SK-N-SH (cell line): ENCODE measurements at regions not wholly inside any gene's neighbourhood (a gene's known extent, or its start where the extent isn't known, plus 50 kb on each side); places are given as distances from the start of the nearest gene placed in this dataset.
"Not testable (repeated sequence)": the region's sequence is repeated elsewhere in the genome, so short reads cannot be mapped to it uniquely, and the experiment has no call there.

Experiments used
- CTCF ChIA-PET: fragments of 300-600, 350-600 bp; formaldehyde crosslinking; extraction: SDS; loops from one replicate; lab custom pipeline; 2021; lab: Yijun Ruan, JAX
- POLR2A ChIA-PET: fragments of 350-600 bp; sonication (Branson Sonifier 250); formaldehyde crosslinking; extraction: SDS; loops from one replicate; lab custom pipeline; 2020; ENCODE audit warnings: antibody characterized with exemption, inconsistent platforms; lab: Yijun Ruan, JAX
- DNase-seq: peaks from one replicate; pipeline ENCODE4 v3.0.0; 2012
- H2AFZ ChIP-seq: fragments of 200-600 bp; sonication (generic); 2 replicates; pipeline ENCODE4 v1.8.1; 2016; ENCODE audit warnings: antibody characterized with exemption, mild to moderate bottlenecking, low read depth
- H3F3A ChIP-seq: fragments of 200-600 bp; sonication (generic); replicated peaks from 2 replicates; pipeline ENCODE3; 2016; ENCODE audit warnings: antibody characterized with exemption, mild to moderate bottlenecking; ENCODE audit not compliant: insufficient read depth
- H3K27ac ChIP-seq, 2 experiments: fragments of 200-500 bp in 1 of 2; fragments of 200-600 bp in 1 of 2; sonication (Bioruptor generic) in 1 of 2; sonication (generic), shearing (Covaris generic) in 1 of 2; 2 replicates each; pipeline versions ENCODE4 v1.5.1 to v1.6.1; 2014 to 2016; ENCODE audit warnings: low read depth in 2 of 2, inconsistent platforms in 1 of 2, low read length in 1 of 2, mild to moderate bottlenecking in 1 of 2, mixed read lengths in 1 of 2
- H3K27me3 ChIP-seq: fragments of 200-600 bp; sonication (generic), shearing (Covaris generic); 2 replicates; pipeline ENCODE4 v1.6.1; 2016; ENCODE audit warnings: mixed run types; ENCODE audit not compliant: insufficient read depth
- H3K36me3 ChIP-seq, 2 experiments: fragments of 200-500 bp in 1 of 2; fragments of 200-600 bp in 1 of 2; sonication (Bioruptor generic) in 1 of 2; sonication (generic) in 1 of 2; replicated peaks in 1 of 2; 2 replicates each; pipeline versions ENCODE3 to v1.5.1; 2014 to 2016; ENCODE audit warnings: low read length in 1 of 2, mild to moderate bottlenecking in 1 of 2; ENCODE audit not compliant: insufficient read depth in 2 of 2, control insufficient read depth in 1 of 2
- H3K4me1 ChIP-seq, 2 experiments: fragments of 200-500 bp in 1 of 2; fragments of 200-600 bp in 1 of 2; sonication (Bioruptor generic) in 1 of 2; sonication (generic), shearing (Covaris generic) in 1 of 2; 2 replicates each; pipeline versions ENCODE4 v1.5.1 to v1.6.1; 2014 to 2016; ENCODE audit warnings: low read depth in 1 of 2, low read length in 1 of 2, mixed run types in 1 of 2; ENCODE audit not compliant: insufficient read depth in 2 of 2, control insufficient read depth in 1 of 2
- H3K4me2 ChIP-seq: fragments of 200-600 bp; sonication (generic), shearing (Covaris generic); 2 replicates; pipeline ENCODE4 v1.6.1; 2017; ENCODE audit warnings: mixed run types
- H3K4me3 ChIP-seq, 2 experiments: fragments of 200-500 bp in 1 of 2; fragments of 200-600 bp in 1 of 2; sonication (Bioruptor generic) in 1 of 2; sonication (generic), shearing (Covaris generic) in 1 of 2; 2 replicates each; pipeline versions ENCODE4 v1.5.1 to v1.8.1; 2014 to 2016; ENCODE audit warnings: low read depth in 2 of 2, inconsistent platforms in 1 of 2, low read length in 1 of 2, mild to moderate bottlenecking in 1 of 2, mixed read lengths in 1 of 2, moderate library complexity in 1 of 2
- H3K79me2 ChIP-seq: fragments of 200-600 bp; sonication (generic); 2 replicates; pipeline ENCODE4 v1.8.1; 2017; ENCODE audit warnings: mild to moderate bottlenecking; ENCODE audit not compliant: insufficient read depth
- H3K9ac ChIP-seq: fragments of 200-600 bp; sonication (generic); 2 replicates; pipeline ENCODE4 v1.6.1; 2017; ENCODE audit warnings: mixed run types
- H3K9me2 ChIP-seq: fragments of 200-600 bp; sonication (generic); 2 replicates; pipeline ENCODE4 v1.6.1; 2017; ENCODE audit warnings: mixed run types
- H3K9me3 ChIP-seq: fragments of 200-600 bp; sonication (generic); 2 replicates; pipeline ENCODE4 v1.6.1; 2017; ENCODE audit warnings: mixed run types, mild to moderate bottlenecking, moderate library complexity
- H4K20me1 ChIP-seq: fragments of 200-600 bp; sonication (generic); 2 replicates; pipeline ENCODE4 v1.6.1; 2017; ENCODE audit warnings: mild to moderate bottlenecking, mixed run types; ENCODE audit not compliant: insufficient read depth
- EP300 ChIP-seq, 2 experiments: IDR thresholded peaks; 2 replicates each; pipeline versions ENCODE4 v1.4.0 to v1.6.1; 2012; ENCODE audit warnings: borderline replicate concordance in 1 of 2, low read depth in 1 of 2, low read length in 1 of 2
- EZH2phosphoT487 ChIP-seq: fragments of 200-600 bp; sonication (generic); IDR thresholded peaks from 2 replicates; pipeline ENCODE4 v1.6.1; 2017; ENCODE audit warnings: low read depth, mixed run types, mild to moderate bottlenecking, antibody characterized with exemption, moderate library complexity, borderline replicate concordance
- FOSL2 ChIP-seq: IDR thresholded peaks from 2 replicates; pipeline ENCODE4 v1.4.0; 2012; ENCODE audit warnings: low read depth, mild to moderate bottlenecking, moderate library complexity, borderline replicate concordance
- GATA2 ChIP-seq: sonication (generic); formaldehyde crosslinking; IDR thresholded peaks from 2 replicates; pipeline ENCODE4 v1.5.0; 2020; ENCODE audit warnings: mild to moderate bottlenecking, missing genetic modification reagents
- MEF2A ChIP-seq: IDR thresholded peaks from 2 replicates; pipeline ENCODE4 v1.4.0; 2012; ENCODE audit warnings: low read depth, borderline replicate concordance
- TCF12 ChIP-seq: IDR thresholded peaks from 2 replicates; pipeline ENCODE4 v1.4.0; 2012
- WGBS: methylation state at CpG from one replicate; pipeline ENCODE4 v1.1.6; 2017; ENCODE audit warnings: low lambda C conversion rate; 5-methylcytosine and 5-hydroxymethylcytosine counted together
- TF ChIP-seq, protein P1 (sequence below): fragments of 150-350 bp; IDR thresholded peaks from 2 replicates; pipeline ENCODE4 v1.6.1; 2016; ENCODE audit warnings: mild to moderate bottlenecking, low read depth, low read length
- TF ChIP-seq, protein P2 (sequence below): IDR thresholded peaks from 2 replicates; pipeline ENCODE4; 2012
- TF ChIP-seq, protein P3 (sequence below): IDR thresholded peaks from 2 replicates; pipeline ENCODE4 v1.4.0; 2012; ENCODE audit warnings: low read depth, borderline replicate concordance

DNA sequence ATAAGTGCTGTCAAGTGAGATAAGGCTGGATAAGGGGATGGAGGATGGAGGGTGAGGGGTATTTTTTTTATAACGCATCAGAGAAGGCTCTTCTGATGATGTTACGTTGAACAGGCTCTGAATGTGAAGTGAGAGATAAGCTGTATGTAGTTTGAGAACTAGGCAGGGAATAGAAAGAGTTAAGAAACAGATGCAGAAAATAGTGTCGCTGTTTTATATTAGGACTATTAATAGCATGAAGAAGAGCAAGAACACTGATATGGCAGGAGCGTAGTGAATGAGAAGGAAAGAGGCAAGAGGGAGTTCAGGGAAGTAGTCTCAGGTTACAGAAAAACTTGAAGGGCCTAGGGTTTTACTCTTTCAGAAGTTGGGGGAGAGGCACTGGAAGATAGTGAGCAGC, 59.8 kb downstream of the GPR88 start:
- no peaks in the 10 kb centered on the region for H3K79me2 ChIP-seq
- peak overlapping the region; percentile 86; the same call in 1 of the 2 replicates for H2AFZ ChIP-seq
- peaks cover 23% of the 10 kb centered on the region for H3F3A ChIP-seq
- H3K4me2 ChIP-seq = peak overlapping the region; percentile 56
- ChIA-PET POLR2A (no interaction called here), CTCF (no interaction called here)
- no peaks in the 10 kb centered on the region for H3K9me2 ChIP-seq
- no peaks in the 10 kb centered on the region for H3K36me3 ChIP-seq
- peak overlapping the region; percentile 75 for H3K9ac ChIP-seq
- TF ChIP-seq EZH2phosphoT487 = no peak
- TF ChIP-seq, protein P1, sequence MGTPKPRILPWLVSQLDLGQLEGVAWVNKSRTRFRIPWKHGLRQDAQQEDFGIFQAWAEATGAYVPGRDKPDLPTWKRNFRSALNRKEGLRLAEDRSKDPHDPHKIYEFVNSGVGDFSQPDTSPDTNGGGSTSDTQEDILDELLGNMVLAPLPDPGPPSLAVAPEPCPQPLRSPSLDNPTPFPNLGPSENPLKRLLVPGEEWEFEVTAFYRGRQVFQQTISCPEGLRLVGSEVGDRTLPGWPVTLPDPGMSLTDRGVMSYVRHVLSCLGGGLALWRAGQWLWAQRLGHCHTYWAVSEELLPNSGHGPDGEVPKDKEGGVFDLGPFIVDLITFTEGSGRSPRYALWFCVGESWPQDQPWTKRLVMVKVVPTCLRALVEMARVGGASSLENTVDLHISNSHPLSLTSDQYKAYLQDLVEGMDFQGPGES = no peak
- peak; percentile 56 for TF ChIP-seq TCF12
- TF ChIP-seq, protein P2, sequence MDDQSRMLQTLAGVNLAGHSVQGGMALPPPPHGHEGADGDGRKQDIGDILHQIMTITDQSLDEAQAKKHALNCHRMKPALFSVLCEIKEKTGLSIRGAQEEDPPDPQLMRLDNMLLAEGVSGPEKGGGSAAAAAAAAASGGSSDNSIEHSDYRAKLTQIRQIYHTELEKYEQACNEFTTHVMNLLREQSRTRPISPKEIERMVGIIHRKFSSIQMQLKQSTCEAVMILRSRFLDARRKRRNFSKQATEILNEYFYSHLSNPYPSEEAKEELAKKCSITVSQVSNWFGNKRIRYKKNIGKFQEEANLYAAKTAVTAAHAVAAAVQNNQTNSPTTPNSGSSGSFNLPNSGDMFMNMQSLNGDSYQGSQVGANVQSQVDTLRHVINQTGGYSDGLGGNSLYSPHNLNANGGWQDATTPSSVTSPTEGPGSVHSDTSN = peak; percentile 23; the same call in 1 of the 2 replicates
- TF ChIP-seq EP300 (IDR thresholded peaks at IDR 0.05; ENCODE audit: borderline replicate concordance in 1 of 2, low read depth in 1 of 2, low read length in 1 of 2) = peak in 1 of 2 experiments; percentile 44; a peak in 2 of 4 replicates
- TF ChIP-seq MEF2A = peak; percentile 63; the same call in 1 of the 2 replicates
- no peak for TF ChIP-seq FOSL2
- TF ChIP-seq GATA2 = no peak
- TF ChIP-seq, protein P3, sequence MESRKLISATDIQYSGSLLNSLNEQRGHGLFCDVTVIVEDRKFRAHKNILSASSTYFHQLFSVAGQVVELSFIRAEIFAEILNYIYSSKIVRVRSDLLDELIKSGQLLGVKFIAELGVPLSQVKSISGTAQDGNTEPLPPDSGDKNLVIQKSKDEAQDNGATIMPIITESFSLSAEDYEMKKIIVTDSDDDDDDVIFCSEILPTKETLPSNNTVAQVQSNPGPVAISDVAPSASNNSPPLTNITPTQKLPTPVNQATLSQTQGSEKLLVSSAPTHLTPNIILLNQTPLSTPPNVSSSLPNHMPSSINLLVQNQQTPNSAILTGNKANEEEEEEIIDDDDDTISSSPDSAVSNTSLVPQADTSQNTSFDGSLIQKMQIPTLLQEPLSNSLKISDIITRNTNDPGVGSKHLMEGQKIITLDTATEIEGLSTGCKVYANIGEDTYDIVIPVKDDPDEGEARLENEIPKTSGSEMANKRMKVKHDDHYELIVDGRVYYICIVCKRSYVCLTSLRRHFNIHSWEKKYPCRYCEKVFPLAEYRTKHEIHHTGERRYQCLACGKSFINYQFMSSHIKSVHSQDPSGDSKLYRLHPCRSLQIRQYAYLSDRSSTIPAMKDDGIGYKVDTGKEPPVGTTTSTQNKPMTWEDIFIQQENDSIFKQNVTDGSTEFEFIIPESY = 0 out of 2 replicates have a peak, but pooled peaks have one; percentile 13
- H3K27me3 ChIP-seq = no peaks in the 10 kb centered on the region
- H4K20me1 ChIP-seq = no peaks in the 10 kb centered on the region
- WGBS = 14% methylated on average over 4 of the region's 4 CpGs
- H3K9me3 ChIP-seq = no peaks in the 10 kb centered on the region
- peaks cover 2 to 7% of the 10 kb centered on the region in 2 experiments; a peak in 2 of 4 replicates for H3K4me1 ChIP-seq
- H3K27ac ChIP-seq = peak overlapping the region; percentile 86 to 99; a peak in 3 of 4 replicates
- no peak for DNase-seq
- H3K4me3 ChIP-seq = no peak overlapping the region

DNA sequence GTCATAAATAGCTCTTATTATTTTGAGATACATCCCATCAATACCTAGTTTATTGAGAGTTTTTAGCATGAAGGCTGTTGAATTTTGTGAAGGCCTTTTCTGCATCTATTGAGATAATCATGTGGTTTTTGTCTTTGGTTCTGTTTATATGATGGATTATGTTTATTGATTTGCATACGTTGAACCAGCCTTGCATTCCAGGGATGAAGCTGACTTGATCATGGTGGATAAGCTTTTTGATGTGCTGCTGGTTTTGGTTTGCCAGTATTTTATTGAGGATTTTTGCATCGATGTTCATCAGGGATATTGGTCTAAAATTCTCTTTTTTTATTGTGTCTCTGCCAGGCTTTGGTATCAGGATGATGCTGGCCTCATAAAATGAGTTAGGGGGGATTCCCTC, 62.4 kb downstream of the GPR88 start:
- H4K20me1 ChIP-seq, H3K27me3 ChIP-seq, H2AFZ ChIP-seq, POLR2A ChIA-PET, H3K9ac ChIP-seq, H3K27ac ChIP-seq, H3K4me1 ChIP-seq, H3K4me3 ChIP-seq, H3K79me2 ChIP-seq, H3K9me3 ChIP-seq, H3K9me2 ChIP-seq, CTCF ChIA-PET, DNase-seq, H3K36me3 ChIP-seq, H3K4me2 ChIP-seq: not testable (repeated sequence)
- 68% methylated on average over 2 of the region's 2 CpGs for WGBS
- H3F3A ChIP-seq = peaks cover 23% of the 10 kb centered on the region

DNA sequence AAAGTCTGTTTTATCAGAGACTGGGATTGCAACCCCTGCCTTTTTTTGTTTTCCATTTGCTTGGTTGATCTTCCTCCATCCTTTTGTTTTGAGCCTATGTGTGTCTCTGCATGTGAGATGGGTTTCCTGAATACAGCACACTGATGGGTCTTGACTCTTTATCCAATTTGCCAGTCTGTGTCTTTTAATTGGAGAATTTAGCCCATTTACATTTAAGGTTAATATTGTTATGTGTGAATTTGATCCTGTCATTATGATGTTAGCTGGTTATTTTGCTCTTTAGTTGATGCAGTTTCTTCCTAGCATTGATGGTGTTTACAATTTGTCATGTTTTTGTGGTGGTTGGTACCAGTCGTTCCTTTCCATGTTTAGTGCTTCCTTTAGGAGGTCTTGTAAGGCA, 64.1 kb downstream of the GPR88 start:
- H3K27ac ChIP-seq, H3K36me3 ChIP-seq, H3K9me3 ChIP-seq, H3K9ac ChIP-seq, H3K27me3 ChIP-seq, DNase-seq, CTCF ChIA-PET, H3K4me2 ChIP-seq, H3K9me2 ChIP-seq, H2AFZ ChIP-seq, H4K20me1 ChIP-seq, H3K4me1 ChIP-seq, H3K4me3 ChIP-seq, H3K79me2 ChIP-seq, POLR2A ChIA-PET: not testable (repeated sequence)
- H3F3A ChIP-seq = peaks cover 10% of the 10 kb centered on the region
- WGBS = 25% methylated on average over 1 of the region's 1 CpG
